ENCODE measurements at regions not wholly inside any gene's neighbourhood (a gene's known extent, or its start where the extent isn't known, plus 50 kb on each side); places are given as distances from the start of the nearest gene placed in this dataset.

DNA sequence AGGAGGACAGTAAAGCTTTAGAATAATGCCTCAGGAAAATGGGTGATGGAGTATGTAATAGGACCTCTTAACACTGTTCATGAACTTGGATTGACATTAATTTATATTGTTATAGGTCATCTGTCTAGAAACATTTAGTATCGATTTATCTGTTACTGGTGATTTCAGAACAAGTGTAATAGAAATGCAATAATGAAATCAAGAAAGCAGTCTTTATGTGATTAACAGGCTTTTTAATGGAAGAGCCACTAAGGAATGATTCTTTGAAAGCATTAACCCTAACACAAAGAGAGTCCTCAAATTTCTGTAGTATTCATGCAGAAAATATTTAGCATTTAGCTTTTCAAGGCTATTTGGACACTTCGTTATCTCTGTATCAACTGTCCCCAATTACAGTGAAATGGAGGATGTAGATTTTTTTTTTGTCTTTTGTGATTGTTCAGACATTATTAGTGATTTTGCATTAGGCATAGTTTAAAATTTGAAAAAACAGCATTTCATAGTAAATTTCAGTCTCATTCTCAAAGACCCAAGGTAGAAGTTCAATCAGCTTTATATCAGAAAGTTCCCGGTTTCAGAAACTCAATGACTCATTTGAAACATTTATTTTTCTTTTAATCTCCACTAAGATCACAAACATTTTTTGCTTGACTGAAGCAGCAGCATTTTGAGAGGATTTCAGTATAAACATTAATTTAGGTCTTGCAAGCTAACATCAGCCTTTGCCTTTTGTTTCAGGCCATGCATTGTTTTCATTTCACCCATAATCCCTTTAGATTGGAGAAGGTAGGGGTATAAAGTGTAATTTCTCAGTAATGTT is 56.3 kb downstream of the AGTR2 start:
- no peak for DNase-seq

DNA sequence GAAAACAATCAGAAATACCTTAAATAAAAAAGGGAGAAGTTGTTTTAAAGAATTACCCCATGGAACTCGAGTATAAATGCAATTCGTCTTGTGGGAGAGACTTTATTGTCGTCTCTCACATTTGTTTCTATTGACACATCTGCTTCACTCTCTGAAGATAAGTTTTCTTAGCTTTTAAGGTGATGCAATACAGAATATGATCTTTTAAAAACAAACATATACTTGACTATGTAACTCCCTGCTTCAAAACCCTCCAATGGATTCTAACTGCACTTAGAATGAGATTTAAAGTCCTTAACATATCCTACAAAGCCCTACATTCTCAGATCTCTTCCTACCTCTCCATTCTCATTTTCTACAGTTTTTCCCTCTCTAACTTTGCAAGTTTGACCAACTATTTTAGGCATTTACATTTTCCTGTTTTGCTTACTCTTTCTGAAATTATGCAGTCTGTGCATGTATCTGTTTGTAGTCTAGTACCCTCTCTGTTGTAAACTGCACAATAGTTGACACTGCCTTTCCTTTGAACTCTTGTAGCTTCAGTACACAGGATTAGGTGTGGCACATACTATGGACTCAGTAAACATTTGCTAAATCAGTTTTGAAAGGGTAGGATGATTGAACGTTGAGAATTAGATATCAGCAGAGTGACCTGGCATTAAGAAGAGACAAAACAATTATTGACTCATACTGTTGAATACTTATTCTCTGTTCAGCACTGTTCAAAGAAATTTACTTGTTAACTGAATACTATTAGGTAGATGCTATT is 59.8 kb downstream of the AGTR2 start:
- no peak for DNase-seq

DNA sequence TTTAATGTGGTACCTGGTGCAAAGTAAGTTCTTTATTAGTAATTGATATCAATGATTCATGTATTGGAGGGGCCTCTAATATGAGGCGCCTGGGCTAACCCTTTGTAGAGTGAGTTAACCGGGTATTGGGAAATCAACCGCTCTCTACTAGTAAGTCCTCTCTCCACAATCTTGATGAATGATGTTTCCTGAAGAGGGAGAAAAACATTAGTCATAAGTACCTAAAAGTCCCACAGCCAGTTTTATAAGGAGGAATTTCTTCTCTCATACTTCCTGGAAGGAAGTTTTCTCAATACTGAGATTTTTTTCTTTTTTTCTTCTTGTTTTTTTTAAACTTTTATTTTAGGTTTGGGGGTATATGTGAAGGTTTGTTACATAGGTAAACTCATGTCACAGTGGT is 62.3 kb downstream of the AGTR2 start:
- DNase-seq, result peak; percentile 25 to 31

DNA sequence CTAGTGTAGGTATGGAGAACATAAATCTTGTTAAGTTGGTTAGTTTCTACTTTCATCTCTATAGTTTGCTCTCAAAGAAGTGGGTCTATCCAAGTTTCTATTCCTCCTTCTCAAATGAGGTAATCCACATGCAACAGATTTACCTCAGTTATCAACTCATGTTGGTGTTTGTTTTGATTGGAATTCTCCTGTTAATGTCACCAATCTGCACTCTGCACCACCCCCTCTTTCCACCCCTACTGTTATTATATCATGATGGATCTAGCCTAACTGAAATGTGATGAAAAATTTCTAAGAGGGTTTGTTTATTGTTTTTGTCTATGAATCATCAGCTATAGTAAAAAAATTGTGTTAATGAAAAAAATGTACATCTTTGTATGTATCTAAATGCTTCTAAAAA is 66.1 kb downstream of the AGTR2 start:
- no peak for DNase-seq

DNA sequence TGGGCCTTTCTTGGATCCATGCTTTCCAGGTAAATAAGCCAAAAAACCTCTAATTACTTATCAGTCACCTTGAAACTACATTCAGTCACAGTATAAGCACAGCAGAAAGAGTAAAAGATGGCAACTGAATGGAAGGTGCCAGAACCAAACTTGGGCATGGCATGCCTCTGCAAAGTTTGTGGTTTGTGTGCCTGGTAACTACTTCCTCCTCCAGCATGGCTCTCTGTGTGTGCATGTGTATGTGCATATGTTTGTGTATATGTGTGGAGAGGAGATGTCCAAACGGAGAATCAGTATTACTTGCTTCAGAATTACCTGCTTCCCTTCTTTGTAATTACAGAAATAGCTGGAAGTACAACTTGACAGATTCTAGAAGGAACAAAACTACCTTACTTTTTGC is 67.5 kb downstream of the AGTR2 start:
- peak; percentile 27 to 35 for DNase-seq

DNA sequence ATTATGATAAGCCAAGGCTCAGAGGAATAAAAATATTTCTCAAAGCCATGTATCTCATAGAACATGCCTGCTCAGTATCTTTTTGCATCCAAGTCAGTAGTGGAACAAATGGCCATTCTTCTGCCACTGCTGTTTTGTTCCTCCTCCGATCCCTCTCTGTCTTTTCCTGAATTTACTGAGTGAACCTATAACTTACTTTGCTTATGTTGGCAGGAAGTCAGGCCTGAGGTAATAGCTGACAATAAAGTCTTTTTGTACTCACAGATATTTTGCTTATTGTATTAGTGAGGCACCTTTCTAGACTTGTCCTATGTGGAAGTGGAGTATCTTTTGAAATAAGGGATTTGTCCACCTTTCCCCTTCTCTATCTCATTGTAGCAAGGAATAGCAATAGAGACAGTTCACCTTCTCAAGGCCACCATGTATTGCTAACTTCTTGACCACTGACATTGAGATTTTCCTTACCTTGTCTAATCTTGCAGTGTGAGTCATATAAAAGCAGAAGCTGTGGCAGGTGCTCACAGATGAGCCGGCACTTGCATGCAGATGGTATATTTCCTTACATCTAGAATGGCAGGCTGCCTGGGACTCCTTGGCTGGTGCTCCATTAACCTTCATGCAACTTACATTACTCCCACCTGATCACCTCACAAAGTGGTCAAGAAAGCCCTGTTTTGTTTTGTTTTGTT is 68.2 kb downstream of the AGTR2 start:
- DNase-seq, result no peak

DNA sequence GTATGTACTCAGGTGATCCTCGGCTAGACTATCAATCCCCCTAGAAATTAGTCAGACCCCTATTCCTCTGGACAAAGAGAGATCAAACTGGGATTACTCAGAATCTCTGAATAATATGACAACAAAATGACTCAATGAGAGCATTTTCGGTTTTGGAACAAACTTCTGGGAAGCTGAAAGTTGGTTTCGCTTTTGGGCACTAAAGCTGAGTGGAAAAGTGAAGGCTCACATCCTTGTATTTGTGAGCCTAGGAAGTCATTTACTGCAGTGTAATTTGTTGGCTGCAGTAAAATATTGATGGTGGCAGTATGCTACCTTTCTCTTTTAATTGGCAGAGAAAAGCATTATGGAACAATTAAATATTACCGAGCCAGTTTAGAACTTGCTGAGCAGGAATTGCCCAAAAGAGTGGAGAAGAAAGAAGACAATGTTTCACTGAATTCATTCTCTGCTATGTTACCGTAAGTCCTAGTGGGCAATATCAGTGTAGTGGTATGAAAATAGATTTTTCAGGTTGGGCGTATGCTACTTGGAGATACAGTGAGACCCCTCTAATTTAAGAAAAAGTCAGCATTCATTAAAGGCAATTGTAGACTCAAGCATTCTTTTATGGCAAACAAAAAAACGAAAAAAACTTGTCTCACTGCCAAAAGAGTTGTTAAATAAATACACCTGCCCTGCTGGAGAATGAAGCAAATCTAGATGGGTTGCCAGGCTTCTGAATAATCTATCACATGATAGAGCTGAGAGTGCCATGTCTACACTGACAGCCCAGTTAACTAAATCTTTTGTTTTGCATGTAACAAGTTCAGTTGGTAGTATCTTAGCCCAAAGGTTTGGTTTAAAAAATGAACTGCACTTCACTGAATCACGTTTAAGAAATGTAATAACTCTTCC is 69.6 kb downstream of the AGTR2 start:
- no peak for DNase-seq

DNA sequence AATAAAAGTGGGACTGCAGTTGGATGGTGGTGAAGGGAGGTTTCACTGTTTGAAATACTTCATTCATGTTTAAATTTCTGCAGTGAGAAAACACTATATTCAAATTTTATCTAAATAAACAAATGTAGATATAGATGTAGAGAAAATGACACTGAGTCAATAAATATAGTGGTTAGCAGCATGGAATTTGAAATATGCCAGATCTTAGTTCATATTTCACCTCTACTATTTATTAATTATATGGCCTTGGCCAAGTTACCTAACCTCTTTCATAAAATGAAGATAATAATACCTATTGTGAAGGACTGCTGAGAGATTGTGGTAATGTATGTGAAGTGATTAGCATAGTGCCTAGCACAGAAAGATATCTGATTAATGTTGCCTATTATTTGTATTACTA is 70.5 kb downstream of the AGTR2 start:
- no peak for DNase-seq

DNA sequence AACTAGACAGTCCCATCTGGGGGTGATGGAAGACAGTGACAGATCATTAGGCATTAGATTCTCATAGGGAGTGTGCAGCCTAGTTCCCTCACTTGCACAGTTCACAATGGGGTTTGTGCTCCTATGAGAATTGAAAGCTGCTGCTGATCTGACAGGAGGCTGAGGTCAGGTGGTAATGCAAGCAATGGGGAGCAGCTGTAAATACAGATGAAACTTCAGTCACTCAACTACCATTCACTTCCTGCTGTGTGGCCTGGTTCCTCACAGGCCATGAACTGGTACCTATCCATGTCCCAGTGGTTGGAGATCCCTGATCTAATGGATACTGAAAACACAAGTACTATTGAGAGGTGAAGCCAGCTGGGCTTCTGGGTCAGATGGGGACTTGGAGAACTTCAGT is 72.5 kb downstream of the AGTR2 start:
- no peak for DNase-seq

DNA sequence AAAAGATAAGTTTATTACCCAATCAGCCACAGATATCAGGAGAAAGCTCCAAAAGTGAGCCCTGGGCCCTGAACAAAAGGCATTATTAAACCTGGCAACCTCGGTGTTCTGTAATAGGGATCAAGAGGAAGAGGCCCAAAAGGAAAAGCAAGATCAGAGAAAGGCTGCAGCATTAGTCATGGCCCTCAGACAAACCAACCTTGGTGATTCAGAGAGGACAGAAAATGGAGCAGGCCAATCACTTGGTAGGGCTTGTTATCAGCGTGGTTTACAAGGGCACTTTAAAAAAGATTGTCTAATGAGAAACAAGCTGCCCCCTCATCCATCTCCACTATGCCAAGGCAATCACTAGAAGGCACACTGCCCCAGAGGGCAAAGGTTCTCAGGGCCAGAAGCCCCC is 75.7 kb downstream of the AGTR2 start:
- no peak for DNase-seq

DNA sequence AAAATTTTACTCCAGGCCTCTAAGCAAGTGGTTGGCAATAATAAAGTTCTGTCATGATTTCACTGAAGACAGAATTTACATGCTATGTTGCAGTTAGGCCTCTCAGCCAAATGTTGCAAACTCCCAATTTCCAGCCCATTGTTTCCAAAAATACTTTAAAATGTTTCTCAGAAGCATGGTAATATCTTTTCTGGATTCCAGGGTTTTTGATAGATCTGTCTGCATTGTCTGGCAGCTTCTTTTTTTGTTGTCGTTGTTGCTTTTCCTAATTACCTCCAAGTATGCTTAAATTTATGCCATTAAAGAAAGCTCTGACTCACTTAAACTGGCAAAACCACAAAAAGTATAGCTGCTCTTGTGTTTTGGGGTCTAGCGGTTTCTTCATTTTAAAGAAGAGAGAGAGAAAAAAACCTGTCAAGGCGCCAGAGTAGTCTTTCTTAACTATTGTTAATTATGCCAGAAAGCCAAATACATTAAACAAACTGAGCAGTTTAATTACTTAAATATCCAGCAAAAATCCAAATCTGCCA is 97.0 kb downstream of the AGTR2 start:
- DNase-seq, result no peak

DNA sequence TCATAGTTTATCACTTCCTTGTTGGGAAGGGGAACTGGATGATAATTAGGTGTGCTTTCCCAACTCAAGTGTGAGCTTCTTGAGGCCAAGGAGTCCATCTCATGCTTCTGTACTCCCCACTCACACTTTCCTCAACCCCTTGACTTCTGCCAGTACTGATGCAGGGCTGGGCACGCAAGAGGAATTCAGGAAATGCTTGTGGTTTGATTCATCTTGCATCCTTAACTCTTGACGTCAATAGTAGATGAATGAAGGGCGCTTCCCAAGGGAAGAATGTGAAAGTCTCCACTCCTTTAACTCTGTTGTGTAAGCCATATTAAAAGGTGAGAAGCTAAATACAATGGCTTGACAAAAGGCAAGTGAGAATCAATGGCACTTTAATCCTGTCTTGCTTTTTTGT is 101.8 kb downstream of the AGTR2 start:
- no peak for DNase-seq

DNA sequence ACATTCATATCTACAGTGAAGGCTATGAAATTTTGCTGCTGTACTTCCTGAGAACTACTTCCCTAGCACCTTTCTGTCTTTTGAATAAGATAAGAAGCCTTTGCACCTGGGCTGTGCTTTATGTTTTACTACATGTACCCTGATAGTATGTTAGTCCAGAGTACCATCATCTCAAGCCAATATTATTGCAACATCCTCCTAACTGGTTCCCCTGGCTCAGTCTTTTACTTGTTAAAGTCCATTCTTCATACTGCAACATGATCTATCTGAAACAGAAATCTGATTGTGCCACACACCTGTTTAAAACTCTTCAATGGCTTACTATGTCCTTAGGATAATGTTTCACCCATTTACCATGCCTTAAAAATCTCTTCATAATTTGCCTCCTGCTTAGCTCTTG is 102.3 kb downstream of the AGTR2 start:
- no peak for DNase-seq

DNA sequence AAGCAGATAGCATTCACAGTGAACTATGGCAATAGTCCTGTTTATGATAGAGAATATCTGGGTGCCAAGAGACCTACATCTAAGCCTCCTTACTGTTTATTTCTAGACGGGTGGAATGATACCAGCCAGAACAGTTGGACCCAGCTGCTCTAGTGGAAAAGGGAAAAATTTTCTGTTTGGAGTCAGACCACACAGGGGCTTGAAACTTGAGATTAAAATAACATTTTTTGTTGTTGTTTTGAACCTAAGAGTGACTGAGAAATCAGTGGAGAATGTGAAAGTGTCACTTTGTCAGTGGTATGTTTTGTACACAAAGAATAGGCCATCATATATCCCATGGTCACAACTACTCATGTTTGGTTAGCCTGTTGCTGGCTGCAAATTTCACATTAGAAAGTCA is 105.7 kb downstream of the AGTR2 start:
- DNase-seq, result no peak

DNA sequence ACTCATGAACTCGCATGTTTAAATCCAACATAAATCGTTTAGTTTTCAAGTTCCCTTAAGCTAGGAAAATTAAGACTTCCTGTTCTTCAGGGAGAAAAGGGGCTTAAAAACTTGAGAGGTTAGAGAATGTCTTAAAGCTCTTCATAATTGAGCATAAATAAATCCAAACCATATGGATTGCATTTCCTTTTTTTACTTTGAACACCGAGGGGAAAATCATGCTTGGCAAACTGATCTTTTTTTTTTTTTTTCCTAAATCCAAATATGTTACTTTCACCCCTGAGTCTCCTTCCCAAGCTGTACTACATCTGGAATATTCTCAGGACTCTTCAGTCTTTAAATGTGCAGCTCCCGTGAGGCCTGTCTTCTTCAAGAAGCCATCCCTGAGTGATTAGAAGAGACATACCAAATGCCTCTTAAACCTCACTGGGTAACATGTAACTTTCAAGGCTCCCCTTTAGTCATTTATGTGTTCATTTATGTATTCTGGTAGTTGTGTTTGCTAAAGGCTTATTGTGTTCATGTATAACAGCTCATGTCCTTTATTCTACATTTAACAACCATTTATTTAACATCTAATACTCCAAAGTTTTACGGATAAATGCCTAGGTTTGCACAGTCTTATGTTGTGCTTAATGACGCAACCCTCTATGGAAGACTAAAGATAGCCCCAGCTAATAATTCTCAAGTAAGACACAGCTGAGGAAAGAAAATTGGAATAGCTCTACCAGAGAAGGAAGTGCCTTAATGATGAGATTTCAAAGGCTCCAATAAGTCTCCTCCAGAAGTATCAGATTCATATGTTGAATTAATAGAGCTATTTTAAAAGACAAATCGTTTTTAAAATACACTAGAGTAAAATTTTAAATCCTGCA is 107.0 kb downstream of the AGTR2 start:
- DNase-seq, result no peak

DNA sequence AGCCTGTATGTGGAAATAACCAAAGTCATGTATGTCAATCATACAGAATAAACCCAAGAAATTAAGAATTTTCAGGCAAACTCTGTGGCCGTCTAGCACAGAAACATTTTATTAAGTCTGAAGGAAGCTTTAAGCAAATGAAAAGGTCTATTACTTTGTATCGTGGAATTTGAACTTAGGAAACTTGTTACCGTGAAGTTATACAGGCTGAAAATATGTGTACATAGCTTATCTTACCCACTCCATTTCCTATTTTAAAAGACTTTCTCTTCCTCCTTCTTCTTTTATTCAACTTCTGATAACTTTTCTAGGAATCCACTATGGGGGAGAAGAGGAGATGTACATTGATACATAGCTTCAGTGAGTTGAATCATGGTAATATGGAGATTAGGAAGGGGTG is 108.3 kb downstream of the AGTR2 start:
- no peak for DNase-seq

DNA sequence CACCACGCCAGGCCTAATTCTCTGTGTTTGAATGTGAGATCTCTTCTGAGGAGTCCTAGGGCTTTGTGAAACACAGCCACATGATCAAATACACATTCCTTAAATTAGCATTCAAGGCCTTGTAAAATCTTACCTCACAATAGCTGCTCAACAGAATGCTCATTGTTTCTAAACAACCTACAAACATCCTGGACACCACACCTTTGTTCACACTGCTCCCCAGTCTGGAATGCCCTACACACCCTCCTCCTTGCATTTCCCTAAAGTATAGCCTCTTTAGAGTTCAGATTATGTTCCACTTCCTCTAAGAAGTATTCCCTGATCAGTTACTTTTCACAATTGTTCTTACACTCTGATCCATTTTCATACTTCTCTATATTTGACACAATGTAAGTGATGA is 110.6 kb downstream of the AGTR2 start:
- no peak for DNase-seq

DNA sequence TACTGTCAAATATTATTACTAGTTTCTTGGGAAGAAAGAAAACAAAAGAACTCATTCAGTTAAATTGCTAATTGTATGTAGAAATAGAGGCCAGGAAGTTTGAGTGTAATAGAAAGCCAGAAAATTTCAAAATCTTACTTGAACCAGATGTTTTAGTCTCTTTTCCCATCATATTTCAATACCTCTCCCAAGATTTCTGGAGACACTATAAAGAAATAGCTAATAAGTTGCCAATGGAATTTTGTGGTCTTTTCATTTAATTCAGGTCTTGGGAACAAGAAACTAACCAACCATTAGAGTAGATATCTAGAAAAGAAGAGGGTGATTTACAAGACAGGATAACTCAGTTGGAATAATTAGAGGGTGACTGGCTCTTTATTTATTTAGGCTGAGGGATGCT is 112.2 kb downstream of the AGTR2 start:
- no peak for DNase-seq

DNA sequence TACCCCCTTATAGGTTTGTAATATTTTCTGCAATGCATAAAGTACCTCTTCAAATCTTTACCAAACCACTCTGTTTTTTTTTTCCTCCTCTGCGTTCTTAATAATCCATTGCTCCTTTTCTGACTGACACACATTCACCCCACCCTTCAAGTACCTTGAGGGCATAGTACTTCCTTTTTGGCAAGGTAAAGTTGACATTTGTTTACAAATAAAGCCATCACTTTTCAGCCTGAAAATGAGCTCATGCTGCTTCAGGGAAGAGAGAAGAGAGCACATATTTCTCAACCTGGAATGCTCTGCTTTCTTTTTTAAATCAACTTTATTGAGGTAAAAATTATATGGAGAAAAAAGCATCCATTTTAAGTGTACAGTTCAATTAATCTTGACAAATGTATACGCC is 113.9 kb downstream of the AGTR2 start:
- DNase-seq, result no peak

DNA sequence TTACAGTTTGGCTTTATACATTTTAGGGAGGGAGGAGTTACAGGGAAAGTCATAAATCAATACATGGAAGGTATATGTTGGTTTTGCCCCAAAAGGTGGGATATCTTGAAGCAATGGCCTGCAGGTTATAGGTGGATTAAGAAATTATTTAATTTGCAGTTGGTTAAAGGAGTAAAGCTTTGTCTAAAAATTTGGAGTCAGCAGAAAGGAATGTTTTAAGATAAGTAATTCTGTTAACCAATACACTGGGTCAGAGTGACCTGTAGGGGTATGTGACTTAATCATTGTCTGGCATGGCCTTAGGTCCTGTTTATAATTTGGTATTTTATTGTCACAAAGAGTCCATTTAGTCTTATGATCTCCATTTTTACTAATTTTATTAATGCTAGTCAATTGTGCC is 115.0 kb downstream of the AGTR2 start:
- DNase-seq, result no peak

DNA sequence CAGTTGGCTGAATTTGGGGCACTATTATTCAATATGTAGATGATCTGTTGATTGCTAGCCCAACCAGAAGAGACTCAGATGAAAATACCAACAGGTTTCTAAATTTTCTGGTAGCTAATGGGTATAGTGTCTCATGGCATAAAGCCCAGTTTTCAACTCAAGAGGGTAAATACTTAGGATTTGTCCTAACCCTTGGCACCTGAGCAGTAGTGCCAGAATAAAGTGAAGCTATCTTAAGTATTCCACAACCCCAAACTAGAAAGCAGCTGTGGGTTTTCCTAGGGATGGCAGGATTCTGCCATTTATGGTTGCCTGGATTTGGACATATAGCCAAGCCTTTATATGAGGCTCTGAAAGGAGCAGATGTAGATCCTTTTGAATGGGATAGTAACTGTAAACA is 119.0 kb downstream of the AGTR2 start:
- DNase-seq, result no peak

DNA sequence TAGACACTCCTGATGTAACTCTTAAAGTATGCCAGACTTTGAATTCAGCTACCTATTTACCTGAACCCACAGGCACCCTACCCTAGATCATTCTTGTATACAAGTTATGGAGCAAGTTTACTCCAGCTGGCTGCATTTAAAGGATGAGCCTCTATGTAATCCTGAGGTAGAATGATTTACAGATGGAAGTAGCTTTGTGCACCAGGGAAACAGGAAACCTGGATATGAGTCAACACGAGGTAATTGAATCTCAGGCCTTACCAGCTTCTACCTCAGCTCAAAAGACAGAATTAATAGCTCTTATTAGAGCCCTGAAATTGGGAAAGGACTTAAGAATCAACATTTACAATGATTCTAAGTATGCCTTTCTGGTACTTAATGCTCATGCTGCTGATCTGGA is 119.8 kb downstream of the AGTR2 start:
- no peak for DNase-seq

All from Kasumi-1 (cell line).